Stomach (tissue), 4 donors: ENCODE measurements at regions not wholly inside any gene's neighbourhood (a gene's known extent, or its start where the extent isn't known, plus 50 kb on each side); places are given as distances from the start of the nearest gene placed in this dataset.

ENCODE experiments used
- POLR2A ChIP-seq, 4 donors: fragments of 450-650 bp; IDR thresholded peaks; one replicate each; pipeline ENCODE4 v1.6.1; 2016; ENCODE audit warnings: antibody characterized with exemption in 4 of 4, control low read depth in 2 of 4, mild to moderate bottlenecking in 1 of 4, moderate library complexity in 1 of 4
- TF ChIP-seq, protein P1 (sequence below), 7 experiments: fragments of 450-650 bp in 4 of 7; fragments of 200-600 bp in 3 of 7; sonication (generic) in 3 of 7; IDR thresholded peaks; one replicate each; pipeline ENCODE4 v1.5.1; 2016 to 2019; ENCODE audit warnings: antibody characterized with exemption in 7 of 7, control low read depth in 2 of 7, mild to moderate bottlenecking in 1 of 7

GRCh38 chr1:181318858-181319235 is 164.5 kb upstream of the CACNA1E start:
- TF ChIP-seq, protein P1, sequence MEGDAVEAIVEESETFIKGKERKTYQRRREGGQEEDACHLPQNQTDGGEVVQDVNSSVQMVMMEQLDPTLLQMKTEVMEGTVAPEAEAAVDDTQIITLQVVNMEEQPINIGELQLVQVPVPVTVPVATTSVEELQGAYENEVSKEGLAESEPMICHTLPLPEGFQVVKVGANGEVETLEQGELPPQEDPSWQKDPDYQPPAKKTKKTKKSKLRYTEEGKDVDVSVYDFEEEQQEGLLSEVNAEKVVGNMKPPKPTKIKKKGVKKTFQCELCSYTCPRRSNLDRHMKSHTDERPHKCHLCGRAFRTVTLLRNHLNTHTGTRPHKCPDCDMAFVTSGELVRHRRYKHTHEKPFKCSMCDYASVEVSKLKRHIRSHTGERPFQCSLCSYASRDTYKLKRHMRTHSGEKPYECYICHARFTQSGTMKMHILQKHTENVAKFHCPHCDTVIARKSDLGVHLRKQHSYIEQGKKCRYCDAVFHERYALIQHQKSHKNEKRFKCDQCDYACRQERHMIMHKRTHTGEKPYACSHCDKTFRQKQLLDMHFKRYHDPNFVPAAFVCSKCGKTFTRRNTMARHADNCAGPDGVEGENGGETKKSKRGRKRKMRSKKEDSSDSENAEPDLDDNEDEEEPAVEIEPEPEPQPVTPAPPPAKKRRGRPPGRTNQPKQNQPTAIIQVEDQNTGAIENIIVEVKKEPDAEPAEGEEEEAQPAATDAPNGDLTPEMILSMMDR (IDR thresholded peaks at IDR 0.05): no peak
- TF ChIP-seq POLR2A (IDR thresholded peaks at IDR 0.05): no peak
